HG03175 (cell line): ENCODE measurements at regions not wholly inside any gene's neighbourhood (a gene's known extent, or its start where the extent isn't known, plus 50 kb on each side); places are given as distances from the start of the nearest gene placed in this dataset.
"Not testable (repeated sequence)": the region's sequence is repeated elsewhere in the genome, so short reads cannot be mapped to it uniquely, and the experiment has no call there.

Experiments used
- ATAC-seq: cut with Tn5 transposase; IDR thresholded peaks from one replicate; pipeline ENCODE4 v1.9.1; 2021; ENCODE audit warnings: mild to moderate bottlenecking, moderate library complexity; ENCODE audit not compliant: unreplicated experiment

GRCh38 chr7:128561116-128561722 lies 84.7 kb downstream of the METTL2B start:
- not testable (repeated sequence) for ATAC-seq

GRCh38 chr7:128562795-128563194 lies 86.2 kb downstream of the METTL2B start:
- not testable (repeated sequence) for ATAC-seq

- ATAC-seq: not testable (repeated sequence)
These were observed 87.7 kb downstream of the METTL2B start for GRCh38 chr7:128564123-128564700.

GRCh38 chr7:128564932-128565864 lies 88.7 kb downstream of the METTL2B start:
- ATAC-seq: not testable (repeated sequence)

- ATAC-seq: not testable (repeated sequence)
These were observed 96.8 kb upstream of the GARIN1A start for GRCh38 chr7:128575277-128575676.

GRCh38 chr7:128576953-128577352 lies 95.1 kb upstream of the GARIN1A start:
- not testable (repeated sequence) for ATAC-seq

- ATAC-seq: not testable (repeated sequence)
These were observed 92.2 kb upstream of the GARIN1A start for GRCh38 chr7:128579843-128580242.

- ATAC-seq: not testable (repeated sequence)
These were observed 91.0 kb upstream of the GARIN1A start for GRCh38 chr7:128581100-128581499.

GRCh38 chr7:128581825-128582561 lies 90.1 kb upstream of the GARIN1A start:
- not testable (repeated sequence) for ATAC-seq

GRCh38 chr7:128586715-128587114 lies 85.4 kb upstream of the GARIN1A start:
- not testable (repeated sequence) for ATAC-seq

GRCh38 chr7:128591705-128592104 lies 80.4 kb upstream of the GARIN1A start:
- ATAC-seq: no peak

GRCh38 chr7:128592209-128592608 lies 79.9 kb upstream of the GARIN1A start:
- ATAC-seq: not testable (repeated sequence)

- ATAC-seq: not testable (repeated sequence)
These were observed 78.0 kb upstream of the GARIN1A start for GRCh38 chr7:128594061-128594460.

- ATAC-seq: not testable (repeated sequence)
These were observed 75.6 kb upstream of the GARIN1A start for GRCh38 chr7:128596336-128597128.

- not testable (repeated sequence) for ATAC-seq
These were observed 73.1 kb upstream of the GARIN1A start for GRCh38 chr7:128598946-128599345.

- ATAC-seq: peak; percentile 86
These were observed 63.2 kb upstream of the GARIN1A start for GRCh38 chr7:128608678-128609421.

- not testable (repeated sequence) for ATAC-seq
These were observed 58.7 kb upstream of the GARIN1A start for GRCh38 chr7:128613366-128613765.

- not testable (repeated sequence) for ATAC-seq
These were observed 57.3 kb upstream of the GARIN1A start for GRCh38 chr7:128614812-128615211.

GRCh38 chr7:128616799-128617198 lies 55.3 kb upstream of the GARIN1A start:
- ATAC-seq: not testable (repeated sequence)
